HL-60/S4 (cell line): ENCODE measurements at regions not wholly inside any gene's neighbourhood (a gene's known extent, or its start where the extent isn't known, plus 50 kb on each side); places are given as distances from the start of the nearest gene placed in this dataset.

Source experiments
- in situ Hi-C: fragments of 300-500 bp; cut with MboI; formaldehyde crosslinking; loops from 2 replicates; pipeline ENCODE4 v1.14.3; 2022; ENCODE audit warnings: low sequenced_read_pairs

- in situ Hi-C loops, result no loop called here
These were observed 63.7 kb upstream of the PSMD7 start for GRCh38 chr16:74232806-74233465.

- in situ Hi-C loops, result no loop called here
These were observed 66.5 kb upstream of the PSMD7 start for GRCh38 chr16:74230126-74230525.

- in situ Hi-C loops, result no loop called here
These were observed 70.2 kb upstream of the PSMD7 start for GRCh38 chr16:74226338-74226954.

GRCh38 chr16:74224828-74225612 is 71.6 kb upstream of the PSMD7 start:
- in situ Hi-C loops, result no loop called here

- in situ Hi-C loops, result no loop called here
These were observed 74.8 kb upstream of the PSMD7 start for GRCh38 chr16:74221828-74222227.

GRCh38 chr16:74219706-74220105 is 76.9 kb upstream of the PSMD7 start:
- in situ Hi-C loops, result no loop called here

- in situ Hi-C loops, result no loop called here
These were observed 77.7 kb upstream of the PSMD7 start for GRCh38 chr16:74218871-74219270.

GRCh38 chr16:74216319-74216718 is 80.3 kb upstream of the PSMD7 start:
- in situ Hi-C loops, result no loop called here

- in situ Hi-C loops, result no loop called here
These were observed 81.4 kb upstream of the PSMD7 start for GRCh38 chr16:74215249-74215648.

- in situ Hi-C loops, result no loop called here
These were observed 83.2 kb upstream of the PSMD7 start for GRCh38 chr16:74213372-74213771.

GRCh38 chr16:74210245-74210644 is 86.4 kb upstream of the PSMD7 start:
- in situ Hi-C loops, result no loop called here

- in situ Hi-C loops, result no loop called here
These were observed 94.6 kb upstream of the PSMD7 start for GRCh38 chr16:74202009-74202408.

- in situ Hi-C loops, result no loop called here
These were observed 95.0 kb upstream of the PSMD7 start for GRCh38 chr16:74201576-74201975.

GRCh38 chr16:74200921-74201320 is 95.7 kb upstream of the PSMD7 start:
- in situ Hi-C loops, result no loop called here

GRCh38 chr16:74199842-74200124 is 96.8 kb upstream of the PSMD7 start:
- in situ Hi-C loops, result no loop called here

- in situ Hi-C loops, result no loop called here
These were observed 97.4 kb upstream of the PSMD7 start for GRCh38 chr16:74199066-74199841.

- in situ Hi-C loops, result no loop called here
These were observed 104.3 kb upstream of the PSMD7 start for GRCh38 chr16:74192281-74192797.

- in situ Hi-C loops, result no loop called here
These were observed 106.3 kb upstream of the PSMD7 start for GRCh38 chr16:74190292-74190691.

- in situ Hi-C loops, result no loop called here
These were observed 107.8 kb upstream of the PSMD7 start for GRCh38 chr16:74188856-74189255.

- in situ Hi-C loops, result no loop called here
These were observed 110.0 kb upstream of the PSMD7 start for GRCh38 chr16:74186561-74186971.

GRCh38 chr16:74184839-74185238 is 111.8 kb upstream of the PSMD7 start:
- in situ Hi-C loops, result no loop called here
